Vagina (tissue), 2 donors: ENCODE measurements at regions not wholly inside any gene's neighbourhood (a gene's known extent, or its start where the extent isn't known, plus 50 kb on each side); places are given as distances from the start of the nearest gene placed in this dataset.
A peak's percentile ranks its signal among the peaks of the same experiment; 100 is the strongest.

Experiments
- DNase-seq, 2 donors: peaks; one replicate each; pipeline ENCODE4 v3.0.0-alpha.2; 2017; ENCODE audit errors: extremely low spot score in 2 of 2
- H3K27ac ChIP-seq: fragments of 200-600 bp; sonication (generic); one replicate; pipeline ENCODE4 v1.5.1; 2019
- H3K27me3 ChIP-seq: fragments of 200-600 bp; sonication (generic); one replicate; pipeline ENCODE4 v1.5.1; 2019
- H3K36me3 ChIP-seq, 2 donors: fragments of 200-600 bp; sonication (generic); one replicate each; pipeline ENCODE4 v1.5.1; 2017 to 2019
- H3K4me1 ChIP-seq: fragments of 200-600 bp; sonication (generic); one replicate; pipeline ENCODE4 v1.5.1; 2019
- H3K4me3 ChIP-seq, 2 donors: fragments of 200-600 bp; sonication (generic); 1 replicate in 1 of 2; 2 replicates in 1 of 2; pipeline ENCODE4 v1.5.1; 2016 to 2019
- H3K9me3 ChIP-seq: fragments of 200-600 bp; sonication (generic); one replicate; pipeline ENCODE4 v1.5.1; 2019
- CTCF ChIP-seq, 3 experiments: fragments of 450-650 bp in 2 of 3; fragments of 200-600 bp in 1 of 3; sonication (generic) in 1 of 3; IDR thresholded peaks; one replicate each; pipeline ENCODE4 v1.5.1; 2017 to 2019; ENCODE audit warnings: antibody characterized with exemption in 3 of 3, mild to moderate bottlenecking in 2 of 3, moderate library complexity in 2 of 3
- POLR2A ChIP-seq, 2 donors: fragments of 450-650 bp; IDR thresholded peaks; one replicate each; pipeline ENCODE4 v1.6.1; 2017; ENCODE audit warnings: antibody characterized with exemption in 2 of 2, mild to moderate bottlenecking in 2 of 2, moderate library complexity in 2 of 2
- POLR2AphosphoS5 ChIP-seq, 2 donors: sonication (generic); formaldehyde crosslinking; IDR thresholded peaks; one replicate each; pipeline ENCODE4 v1.9.0; 2017; ENCODE audit warnings: antibody characterized with exemption in 2 of 2, mild to moderate bottlenecking in 2 of 2, low read depth in 1 of 2; ENCODE audit not compliant: insufficient read depth in 1 of 2
- intact Hi-C: fragments of 100-400 bp; cut with DNase I; formaldehyde crosslinking; loops from one replicate; pipeline ENCODE4 v1.15.1; 2023

- DNase-seq = no peak
- intact Hi-C loops = no loop called here
- Histone ChIP-seq H3K36me3 (no peaks in the 10 kb centered on the region), H3K27me3 (no peaks in the 10 kb centered on the region), H3K4me1 (peaks cover 4% of the 10 kb centered on the region), H3K27ac (no peak overlapping the region), H3K4me3 (no peak overlapping the region), H3K9me3 (no peaks in the 10 kb centered on the region)
- TF ChIP-seq POLR2AphosphoS5 (IDR thresholded peaks at IDR 0.05; ENCODE audit: insufficient read depth in 1 of 2, low read depth in 1 of 2) (peak in 1 of 2 donors; percentile 71), CTCF (IDR thresholded peaks at IDR 0.05) (no peak)
Observed at GRCh38 chr1:89453123-89453972, 71.3 kb upstream of the LRRC8B start.

- Histone ChIP-seq H3K36me3 (no peaks in the 10 kb centered on the region), H3K4me1 (peaks cover 4% of the 10 kb centered on the region), H3K27ac (no peak overlapping the region), H3K4me3 (no peak overlapping the region), H3K27me3 (no peaks in the 10 kb centered on the region), H3K9me3 (no peaks in the 10 kb centered on the region)
- TF ChIP-seq POLR2A (IDR thresholded peaks at IDR 0.05) = no peak
- peak; percentile 49 to 65 (median 57) for TF ChIP-seq CTCF (IDR thresholded peaks at IDR 0.05)
- intact Hi-C loops = no loop called here
- DNase-seq = no peak
Observed at GRCh38 chr1:89454845-89455521, 69.6 kb upstream of the LRRC8B start.

- no peak for TF ChIP-seq CTCF (IDR thresholded peaks at IDR 0.05)
- Histone ChIP-seq H3K4me1 (peaks cover 4% of the 10 kb centered on the region), H3K27me3 (no peaks in the 10 kb centered on the region), H3K36me3 (no peaks in the 10 kb centered on the region), H3K9me3 (no peaks in the 10 kb centered on the region), H3K4me3 (no peak overlapping the region), H3K27ac (no peak overlapping the region)
- intact Hi-C loops = no loop called here
- no peak for DNase-seq
Observed at GRCh38 chr1:89457046-89457445, 67.6 kb upstream of the LRRC8B start.

- Histone ChIP-seq H3K36me3 (no peaks in the 10 kb centered on the region), H3K9me3 (no peaks in the 10 kb centered on the region), H3K4me3 (no peak overlapping the region), H3K27me3 (no peaks in the 10 kb centered on the region), H3K4me1 (peaks cover 4% of the 10 kb centered on the region), H3K27ac (no peak overlapping the region)
- intact Hi-C loops = no loop called here
- TF ChIP-seq POLR2A (IDR thresholded peaks at IDR 0.05) (no peak), CTCF (IDR thresholded peaks at IDR 0.05) (no peak), POLR2AphosphoS5 (IDR thresholded peaks at IDR 0.05; ENCODE audit: insufficient read depth in 1 of 2, low read depth in 1 of 2) (no peak)
- no peak for DNase-seq
Observed at GRCh38 chr1:89459081-89459480, 65.5 kb upstream of the LRRC8B start.

- Histone ChIP-seq H3K9me3 (no peaks in the 10 kb centered on the region), H3K4me3 (no peak overlapping the region), H3K4me1 (no peaks in the 10 kb centered on the region), H3K27me3 (no peaks in the 10 kb centered on the region), H3K36me3 (no peaks in the 10 kb centered on the region), H3K27ac (no peak overlapping the region)
- intact Hi-C loops = no loop called here
- no peak for DNase-seq
- TF ChIP-seq POLR2A (IDR thresholded peaks at IDR 0.05) = no peak
- TF ChIP-seq CTCF (IDR thresholded peaks at IDR 0.05) = no peak
- TF ChIP-seq POLR2AphosphoS5 (IDR thresholded peaks at IDR 0.05; ENCODE audit: insufficient read depth in 1 of 2, low read depth in 1 of 2) = no peak
Observed at GRCh38 chr1:89460325-89460724, 64.3 kb upstream of the LRRC8B start.
